Heart left ventricle (tissue), 13 donors: ENCODE measurements at regions not wholly inside any gene's neighbourhood (a gene's known extent, or its start where the extent isn't known, plus 50 kb on each side); places are given as distances from the start of the nearest gene placed in this dataset.

ENCODE experiments used
- POLR2A ChIP-seq, 2 donors: fragments of 450-650 bp; IDR thresholded peaks; one replicate each; pipeline ENCODE4 v1.6.1; 2017; ENCODE audit warnings: antibody characterized with exemption in 2 of 2, mild to moderate bottlenecking in 2 of 2, moderate library complexity in 2 of 2
- TF ChIP-seq, protein P1 (sequence below), 12 donors: fragments of 200-600 bp; sonication (generic) in 4 of 12; IDR thresholded peaks; one replicate each; pipeline versions ENCODE4 v1.5.0 to v1.8.0; 2018 to 2022; ENCODE audit warnings: antibody characterized with exemption in 12 of 12, mild to moderate bottlenecking in 5 of 12
- donor health status: ischemic (EF 13 %, LVEDD 7.1; RV severe dilation, severe dysfunction).
- donor health status: DM: no; HTN: yes; CAD: no.
- donor health status: DM: no; HTN: no; CAD: no.
- donor health status: ischemic (EF 25% LVEDD 6.9; RV normal size, moderate dysfunction).
- donor health status: ischemic (EF 25% LVEDD 5.7; RV mildly dilated, moderate dysfunction).
- donor health status: ischemic (EF 35%, LVEDD 5.7; RV mildly dilated, moderate dysfunction).
- donor health status: nonischemic (EF 11% LVEDD 7.7; RV severe dilation, severe dysfunction).
- donor health status: DM: yes; HTN: yes; CAD: no.
- donor health status: PGD.
- donor health status: ischemic (EF 29% LVEDD 5.4; RV normal size, mild dysfunction).
- donor health status: nonischemic (EF 23%, LVEDD 6.1; RV moderate dilation, normal function).

DNA sequence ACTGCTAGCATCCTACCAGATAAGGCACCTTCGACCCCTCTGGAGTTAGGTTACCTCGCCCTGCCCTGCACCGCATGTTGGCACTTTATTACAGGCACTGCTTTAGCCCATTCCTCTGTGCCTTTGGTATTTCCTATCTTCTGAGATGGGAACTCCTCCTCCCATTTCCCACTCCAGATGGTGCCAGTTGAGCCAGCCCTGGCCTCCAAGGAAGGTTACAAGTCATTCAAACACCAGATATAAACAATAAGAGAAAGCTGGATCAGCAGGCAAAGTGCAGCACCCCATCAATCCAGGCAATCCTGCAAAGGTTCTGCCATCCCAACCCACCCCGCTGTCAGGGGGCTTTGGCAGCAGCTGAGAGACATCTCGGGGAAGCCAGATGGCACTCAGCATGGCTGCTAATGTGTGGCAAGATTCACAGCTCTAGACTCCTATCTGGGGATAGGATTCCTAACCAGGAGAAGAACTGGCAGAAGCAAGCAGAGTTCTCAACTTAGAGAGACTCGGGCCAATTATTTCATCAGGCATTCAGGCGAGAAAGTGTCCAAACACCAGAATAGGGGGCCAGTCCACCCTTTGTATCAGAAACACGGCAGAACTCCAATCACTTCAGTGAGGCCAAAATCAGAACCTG is 113.0 kb downstream of the COPRS start:
- TF ChIP-seq, protein P1, sequence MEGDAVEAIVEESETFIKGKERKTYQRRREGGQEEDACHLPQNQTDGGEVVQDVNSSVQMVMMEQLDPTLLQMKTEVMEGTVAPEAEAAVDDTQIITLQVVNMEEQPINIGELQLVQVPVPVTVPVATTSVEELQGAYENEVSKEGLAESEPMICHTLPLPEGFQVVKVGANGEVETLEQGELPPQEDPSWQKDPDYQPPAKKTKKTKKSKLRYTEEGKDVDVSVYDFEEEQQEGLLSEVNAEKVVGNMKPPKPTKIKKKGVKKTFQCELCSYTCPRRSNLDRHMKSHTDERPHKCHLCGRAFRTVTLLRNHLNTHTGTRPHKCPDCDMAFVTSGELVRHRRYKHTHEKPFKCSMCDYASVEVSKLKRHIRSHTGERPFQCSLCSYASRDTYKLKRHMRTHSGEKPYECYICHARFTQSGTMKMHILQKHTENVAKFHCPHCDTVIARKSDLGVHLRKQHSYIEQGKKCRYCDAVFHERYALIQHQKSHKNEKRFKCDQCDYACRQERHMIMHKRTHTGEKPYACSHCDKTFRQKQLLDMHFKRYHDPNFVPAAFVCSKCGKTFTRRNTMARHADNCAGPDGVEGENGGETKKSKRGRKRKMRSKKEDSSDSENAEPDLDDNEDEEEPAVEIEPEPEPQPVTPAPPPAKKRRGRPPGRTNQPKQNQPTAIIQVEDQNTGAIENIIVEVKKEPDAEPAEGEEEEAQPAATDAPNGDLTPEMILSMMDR (IDR thresholded peaks at IDR 0.05), result no peak
- TF ChIP-seq POLR2A (IDR thresholded peaks at IDR 0.05), result no peak
